ENCODE measurements at regions not wholly inside any gene's neighbourhood (a gene's known extent, or its start where the extent isn't known, plus 50 kb on each side); places are given as distances from the start of the nearest gene placed in this dataset.

DNA sequence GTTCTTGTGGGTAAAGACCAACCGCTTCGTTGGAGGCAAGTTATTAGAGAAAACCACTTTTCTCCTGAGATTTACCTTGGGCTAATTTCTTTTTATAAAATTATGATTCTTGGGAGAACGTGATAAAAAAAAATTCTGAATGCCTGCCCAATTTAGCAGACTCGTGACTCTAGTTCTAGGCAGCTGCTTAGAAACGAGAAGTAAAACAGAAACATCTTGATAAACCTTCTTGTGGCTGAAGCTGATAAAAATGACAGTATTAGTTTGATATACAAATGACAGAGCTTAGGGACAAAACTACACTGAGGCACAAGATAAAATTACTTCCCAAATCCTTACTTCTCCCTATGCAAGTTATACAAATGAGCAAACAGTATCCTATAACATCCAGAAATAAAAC, 458.9 kb upstream of the TEX13C start:
- H3K27me3 ChIP-seq (ENCODE audit: control insufficient read depth in 1 of 2, insufficient read depth in 2 of 2, low read length in 2 of 2): no peaks in the 10 kb centered on the region
- POLR2A ChIA-PET: no interaction called here
- no peak overlapping the region for H3K27ac ChIP-seq (ENCODE audit: low read depth in 1 of 2, low read length in 2 of 2)
- H3K4me3 Mint-ChIP-seq: no peak overlapping the region
- intact Hi-C loops (cut with DNase I, micrococcal nuclease): no loop called here
- H3K27me3 Mint-ChIP-seq: no peaks in the 10 kb centered on the region
- no peaks in the 10 kb centered on the region for H3K36me3 ChIP-seq (ENCODE audit: insufficient read depth, low read length)
- no peaks in the 10 kb centered on the region for H3K36me3 Mint-ChIP-seq (ENCODE audit: low read depth)
- H3K27ac Mint-ChIP-seq: no peak overlapping the region
- H3K9me3 ChIP-seq (ENCODE audit: control insufficient read depth in 1 of 2, insufficient read depth in 1 of 2, low read length in 2 of 2): no peaks in the 10 kb centered on the region
- peaks cover 4% of the 10 kb centered on the region for H3K9me3 Mint-ChIP-seq
- DNase-seq: no peak
- TF ChIP-seq, protein P1, sequence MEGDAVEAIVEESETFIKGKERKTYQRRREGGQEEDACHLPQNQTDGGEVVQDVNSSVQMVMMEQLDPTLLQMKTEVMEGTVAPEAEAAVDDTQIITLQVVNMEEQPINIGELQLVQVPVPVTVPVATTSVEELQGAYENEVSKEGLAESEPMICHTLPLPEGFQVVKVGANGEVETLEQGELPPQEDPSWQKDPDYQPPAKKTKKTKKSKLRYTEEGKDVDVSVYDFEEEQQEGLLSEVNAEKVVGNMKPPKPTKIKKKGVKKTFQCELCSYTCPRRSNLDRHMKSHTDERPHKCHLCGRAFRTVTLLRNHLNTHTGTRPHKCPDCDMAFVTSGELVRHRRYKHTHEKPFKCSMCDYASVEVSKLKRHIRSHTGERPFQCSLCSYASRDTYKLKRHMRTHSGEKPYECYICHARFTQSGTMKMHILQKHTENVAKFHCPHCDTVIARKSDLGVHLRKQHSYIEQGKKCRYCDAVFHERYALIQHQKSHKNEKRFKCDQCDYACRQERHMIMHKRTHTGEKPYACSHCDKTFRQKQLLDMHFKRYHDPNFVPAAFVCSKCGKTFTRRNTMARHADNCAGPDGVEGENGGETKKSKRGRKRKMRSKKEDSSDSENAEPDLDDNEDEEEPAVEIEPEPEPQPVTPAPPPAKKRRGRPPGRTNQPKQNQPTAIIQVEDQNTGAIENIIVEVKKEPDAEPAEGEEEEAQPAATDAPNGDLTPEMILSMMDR (IDR thresholded peaks at IDR 0.05): no peak
- CTCF ChIA-PET: no interaction called here
- H3K4me3 ChIP-seq (ENCODE audit: low read length): no peak overlapping the region
- no peaks in the 10 kb centered on the region for H3K4me1 ChIP-seq (ENCODE audit: insufficient read depth, low read length)
- ATAC-seq (ENCODE audit: poor library complexity): no peak
- no peaks in the 10 kb centered on the region for H3K4me1 Mint-ChIP-seq (ENCODE audit: low read depth)

GRCh38 chrX:124862301-124862700, 457.4 kb upstream of the TEX13C start:
- no peak overlapping the region for H3K4me3 ChIP-seq (ENCODE audit: low read length)
- POLR2A ChIA-PET: no interaction called here
- intact Hi-C loops (cut with DNase I, micrococcal nuclease): no loop called here

GRCh38 chrX:124863303-124863702, 456.4 kb upstream of the TEX13C start:
- H3K4me1 Mint-ChIP-seq (ENCODE audit: low read depth): no peaks in the 10 kb centered on the region
- no peaks in the 10 kb centered on the region for H3K27me3 ChIP-seq (ENCODE audit: control insufficient read depth in 1 of 2, insufficient read depth in 2 of 2, low read length in 2 of 2)
- no peaks in the 10 kb centered on the region for H3K36me3 ChIP-seq (ENCODE audit: insufficient read depth, low read length)
- H3K4me1 ChIP-seq (ENCODE audit: insufficient read depth, low read length): no peaks in the 10 kb centered on the region
- ChIA-PET CTCF (no interaction called here), POLR2A (interaction anchor here (0.7 kb wide), 1 partner anchor 30 kb away, joined by 3 read pairs; no protein-coding TSS in a partner anchor)
- no peak overlapping the region for H3K4me3 Mint-ChIP-seq
- no peak overlapping the region for H3K27ac ChIP-seq (ENCODE audit: low read depth in 1 of 2, low read length in 2 of 2)
- no peaks in the 10 kb centered on the region for H3K9me3 ChIP-seq (ENCODE audit: control insufficient read depth in 1 of 2, insufficient read depth in 1 of 2, low read length in 2 of 2)
- H3K36me3 Mint-ChIP-seq (ENCODE audit: low read depth): no peaks in the 10 kb centered on the region
- H3K9me3 Mint-ChIP-seq: peaks cover 4% of the 10 kb centered on the region
- TF ChIP-seq, protein P1 (IDR thresholded peaks at IDR 0.05): no peak
- DNase-seq: no peak
- intact Hi-C loops (cut with DNase I, micrococcal nuclease): no loop called here
- H3K27ac Mint-ChIP-seq: no peak overlapping the region
- no peak for ATAC-seq (ENCODE audit: poor library complexity)
- no peak overlapping the region for H3K4me3 ChIP-seq (ENCODE audit: low read length)
- no peaks in the 10 kb centered on the region for H3K27me3 Mint-ChIP-seq

More at GRCh38 chrX:124862301-124862700, 457.4 kb upstream of the TEX13C start:
- no peak for DNase-seq
- H3K4me3 Mint-ChIP-seq: no peak overlapping the region
- H3K27me3 Mint-ChIP-seq: no peaks in the 10 kb centered on the region
- CTCF ChIA-PET: no interaction called here
- ATAC-seq (ENCODE audit: poor library complexity): no peak
- no peaks in the 10 kb centered on the region for H3K27me3 ChIP-seq (ENCODE audit: control insufficient read depth in 1 of 2, insufficient read depth in 2 of 2, low read length in 2 of 2)
- H3K27ac Mint-ChIP-seq: no peak overlapping the region
- TF ChIP-seq, protein P1 (IDR thresholded peaks at IDR 0.05): no peak
- no peaks in the 10 kb centered on the region for H3K4me1 Mint-ChIP-seq (ENCODE audit: low read depth)
- H3K9me3 ChIP-seq (ENCODE audit: control insufficient read depth in 1 of 2, insufficient read depth in 1 of 2, low read length in 2 of 2): no peaks in the 10 kb centered on the region
- H3K9me3 Mint-ChIP-seq: peaks cover 4% of the 10 kb centered on the region
- H3K36me3 ChIP-seq (ENCODE audit: insufficient read depth, low read length): no peaks in the 10 kb centered on the region
- H3K27ac ChIP-seq (ENCODE audit: low read depth in 1 of 2, low read length in 2 of 2): no peak overlapping the region
- no peaks in the 10 kb centered on the region for H3K36me3 Mint-ChIP-seq (ENCODE audit: low read depth)
- H3K4me1 ChIP-seq (ENCODE audit: insufficient read depth, low read length): no peaks in the 10 kb centered on the region
